AG04450 (cell line): ENCODE measurements at regions not wholly inside any gene's neighbourhood (a gene's known extent, or its start where the extent isn't known, plus 50 kb on each side); places are given as distances from the start of the nearest gene placed in this dataset.

ENCODE experiments used
- CTCF ChIA-PET: fragments of 300-600, 350-600 bp; formaldehyde crosslinking; extraction: SDS; loops from one replicate; lab custom pipeline; 2022; ENCODE audit warnings: antibody characterized with exemption, inconsistent platforms; lab: Charles Lee
- POLR2A ChIA-PET: fragments of 350-600 bp; formaldehyde crosslinking; extraction: SDS; loops from one replicate; lab custom pipeline; 2021; ENCODE audit warnings: antibody characterized with exemption, inconsistent platforms; lab: Yijun Ruan, JAX
- DNase-seq: peaks from one replicate; pipeline ENCODE4 v3.0.0-alpha.2; 2011; ENCODE audit warnings: low read depth, low spot score
- H3K27ac ChIP-seq: one replicate; pipeline ENCODE4 v1.5.1; 2012; ENCODE audit warnings: low read depth, low read length, control low read depth
- H3K27me3 ChIP-seq: one replicate; pipeline ENCODE4 v1.6.0; 2012; ENCODE audit warnings: low read length; ENCODE audit not compliant: control insufficient read depth, insufficient read depth
- H3K4me3 ChIP-seq: 2 replicates; pipeline ENCODE4 v1.5.1; 2011; ENCODE audit warnings: mild to moderate bottlenecking, low read depth, low read length, control low read depth
- H3K9me3 ChIP-seq: 2 replicates; pipeline ENCODE4 v1.5.1; 2012; ENCODE audit warnings: low read length; ENCODE audit not compliant: control insufficient read depth, insufficient read depth
- TF ChIP-seq, protein P1 (sequence below): IDR thresholded peaks from 2 replicates; pipeline ENCODE4 v1.5.1; 2011; ENCODE audit warnings: low read depth, low read length, control low read depth, inconsistent platforms

- H3K27me3 ChIP-seq = no peaks in the 10 kb centered on the region
- H3K4me3 ChIP-seq = no peak overlapping the region
- no peak for DNase-seq
- ChIA-PET POLR2A (no interaction called here), CTCF (no interaction called here)
- TF ChIP-seq, protein P1, sequence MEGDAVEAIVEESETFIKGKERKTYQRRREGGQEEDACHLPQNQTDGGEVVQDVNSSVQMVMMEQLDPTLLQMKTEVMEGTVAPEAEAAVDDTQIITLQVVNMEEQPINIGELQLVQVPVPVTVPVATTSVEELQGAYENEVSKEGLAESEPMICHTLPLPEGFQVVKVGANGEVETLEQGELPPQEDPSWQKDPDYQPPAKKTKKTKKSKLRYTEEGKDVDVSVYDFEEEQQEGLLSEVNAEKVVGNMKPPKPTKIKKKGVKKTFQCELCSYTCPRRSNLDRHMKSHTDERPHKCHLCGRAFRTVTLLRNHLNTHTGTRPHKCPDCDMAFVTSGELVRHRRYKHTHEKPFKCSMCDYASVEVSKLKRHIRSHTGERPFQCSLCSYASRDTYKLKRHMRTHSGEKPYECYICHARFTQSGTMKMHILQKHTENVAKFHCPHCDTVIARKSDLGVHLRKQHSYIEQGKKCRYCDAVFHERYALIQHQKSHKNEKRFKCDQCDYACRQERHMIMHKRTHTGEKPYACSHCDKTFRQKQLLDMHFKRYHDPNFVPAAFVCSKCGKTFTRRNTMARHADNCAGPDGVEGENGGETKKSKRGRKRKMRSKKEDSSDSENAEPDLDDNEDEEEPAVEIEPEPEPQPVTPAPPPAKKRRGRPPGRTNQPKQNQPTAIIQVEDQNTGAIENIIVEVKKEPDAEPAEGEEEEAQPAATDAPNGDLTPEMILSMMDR = no peak
- H3K9me3 ChIP-seq = no peaks in the 10 kb centered on the region
- no peak overlapping the region for H3K27ac ChIP-seq
Measured at GRCh38 chr1:194223596-194223995, 1037.2 kb upstream of the B3GALT2 start.

DNA sequence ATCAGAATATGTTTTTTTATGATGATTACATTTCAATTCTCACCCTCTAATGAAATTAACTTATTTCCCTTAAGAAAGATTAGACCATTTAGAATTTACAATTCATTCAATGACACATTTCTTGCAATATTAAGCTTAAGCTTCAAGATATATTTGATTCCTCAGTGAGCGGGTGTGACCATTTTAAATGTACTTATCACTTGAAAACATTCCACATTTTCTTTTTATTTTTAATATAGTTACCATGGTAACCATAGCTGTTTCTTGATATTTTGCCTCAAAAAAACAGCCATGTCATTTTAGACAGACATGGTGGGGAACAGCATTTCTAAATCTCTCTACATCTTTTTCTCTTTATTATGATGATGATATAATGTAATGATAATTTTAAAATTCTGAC is 1029.0 kb upstream of the B3GALT2 start:
- Histone ChIP-seq H3K4me3 (no peak overlapping the region), H3K9me3 (no peaks in the 10 kb centered on the region), H3K27me3 (no peaks in the 10 kb centered on the region), H3K27ac (no peak overlapping the region)
- ChIA-PET POLR2A (no interaction called here), CTCF (interaction anchor here (1.4 kb wide), 1 partner anchor 13 kb away, joined by 3 read pairs; no protein-coding TSS in a partner anchor)
- TF ChIP-seq, protein P1 = no peak
- no peak for DNase-seq

GRCh38 chr1:194214735-194215134 is 1028.3 kb upstream of the B3GALT2 start:
- Histone ChIP-seq H3K9me3 (no peaks in the 10 kb centered on the region), H3K27me3 (no peaks in the 10 kb centered on the region), H3K27ac (no peak overlapping the region), H3K4me3 (no peak overlapping the region)
- no peak for DNase-seq
- ChIA-PET CTCF (no interaction called here), POLR2A (no interaction called here)
- TF ChIP-seq, protein P1 = no peak

DNA sequence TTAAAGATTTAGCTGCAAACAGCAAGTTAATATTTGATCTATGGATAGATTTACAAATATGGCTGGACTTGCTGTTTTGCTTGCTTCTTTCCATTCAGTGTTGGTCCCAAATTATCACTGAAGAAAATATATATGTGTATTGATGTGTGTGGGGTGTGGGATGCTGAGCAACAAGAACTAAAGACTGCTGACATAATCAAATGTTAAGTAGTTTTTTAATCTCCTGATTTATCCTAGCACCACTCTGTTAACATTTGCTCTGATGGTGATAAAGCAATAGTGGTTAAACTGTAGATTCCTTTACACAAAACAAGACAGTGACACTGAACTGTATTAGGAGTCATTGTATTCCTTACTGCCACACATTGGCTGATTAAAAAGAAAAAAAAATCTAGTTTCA is 1023.5 kb upstream of the B3GALT2 start:
- no peak for DNase-seq
- no peaks in the 10 kb centered on the region for H3K27me3 ChIP-seq
- CTCF ChIA-PET = no interaction called here

DNA sequence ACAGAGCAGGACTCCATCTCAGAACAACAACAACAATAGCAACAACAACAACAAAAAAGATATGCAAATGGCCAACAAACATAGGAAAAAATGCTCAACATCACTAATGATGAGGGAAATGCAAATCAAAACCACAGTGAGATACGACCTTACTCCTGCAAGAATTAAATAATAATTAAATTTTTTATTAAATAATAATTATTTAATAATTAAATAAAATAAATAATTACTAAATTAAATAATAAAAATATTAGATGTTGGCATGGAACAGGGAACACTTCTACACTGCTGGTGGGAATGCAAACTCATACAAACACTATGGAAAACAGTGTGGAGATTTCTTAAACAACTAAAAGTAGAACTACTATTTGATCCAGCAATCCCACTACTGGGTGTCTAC is 1022.3 kb upstream of the B3GALT2 start:
- no peak overlapping the region for H3K27ac ChIP-seq
- ChIA-PET CTCF (no interaction called here), POLR2A (no interaction called here)
- no peaks in the 10 kb centered on the region for H3K9me3 ChIP-seq
- H3K4me3 ChIP-seq = no peak overlapping the region
- H3K27me3 ChIP-seq = no peaks in the 10 kb centered on the region
- no peak for DNase-seq
- TF ChIP-seq, protein P1 = no peak

More for the DNA sequence above, 1023.5 kb upstream of the B3GALT2 start:
- H3K4me3 ChIP-seq = no peak overlapping the region
- POLR2A ChIA-PET = no interaction called here
- H3K27ac ChIP-seq = no peak overlapping the region
- TF ChIP-seq, protein P1 = no peak
- H3K9me3 ChIP-seq = no peaks in the 10 kb centered on the region
